Hepatocyte (in vitro differentiated cells): ENCODE measurements at regions not wholly inside any gene's neighbourhood (a gene's known extent, or its start where the extent isn't known, plus 50 kb on each side); places are given as distances from the start of the nearest gene placed in this dataset.

Experiments
- CTCF ChIP-seq: fragments of 200-600 bp; sonication (generic); IDR thresholded peaks from 2 replicates; pipeline ENCODE4 v1.5.1; 2016; ENCODE audit warnings: antibody characterized with exemption, mild to moderate bottlenecking; ENCODE audit not compliant: poor library complexity
- EZH2 ChIP-seq: fragments of 200-600 bp; sonication (generic); IDR thresholded peaks from 2 replicates; pipeline ENCODE4 v1.6.1; 2016; ENCODE audit warnings: antibody characterized with exemption, mild to moderate bottlenecking, borderline replicate concordance
- EZH2phosphoT487 ChIP-seq: fragments of 200-600 bp; sonication (generic); IDR thresholded peaks from one replicate; pipeline ENCODE4 v1.6.1; 2018; ENCODE audit warnings: antibody characterized with exemption, mild to moderate bottlenecking, low read depth, moderate library complexity; ENCODE audit not compliant: unreplicated experiment, severe bottlenecking

GRCh38 chr20:34164381-34164984 is 52.4 kb upstream of the EIF2S2 start:
- no peak for TF ChIP-seq CTCF
- TF ChIP-seq EZH2phosphoT487 = no peak
- no peak for TF ChIP-seq EZH2
